Coronary artery (tissue), 2 donors: ENCODE measurements at regions not wholly inside any gene's neighbourhood (a gene's known extent, or its start where the extent isn't known, plus 50 kb on each side); places are given as distances from the start of the nearest gene placed in this dataset.

Experiments
- DNase-seq: peaks from one replicate; pipeline ENCODE4 v3.0.0-alpha.2; 2017; ENCODE audit warnings: low spot score
- H3K27ac ChIP-seq, 2 donors: fragments of 200-600 bp; sonication (generic); one replicate each; pipeline ENCODE4 v1.5.1; 2016 to 2019
- H3K4me3 ChIP-seq: fragments of 200-600 bp; sonication (generic); 2 replicates; pipeline ENCODE4 v1.5.1; 2016; ENCODE audit warnings: mild to moderate bottlenecking, moderate library complexity
- TF ChIP-seq, protein P1 (sequence below): fragments of 200-600 bp; sonication (generic); IDR thresholded peaks from one replicate; pipeline ENCODE4 v1.5.1; 2019; ENCODE audit warnings: antibody characterized with exemption

DNA sequence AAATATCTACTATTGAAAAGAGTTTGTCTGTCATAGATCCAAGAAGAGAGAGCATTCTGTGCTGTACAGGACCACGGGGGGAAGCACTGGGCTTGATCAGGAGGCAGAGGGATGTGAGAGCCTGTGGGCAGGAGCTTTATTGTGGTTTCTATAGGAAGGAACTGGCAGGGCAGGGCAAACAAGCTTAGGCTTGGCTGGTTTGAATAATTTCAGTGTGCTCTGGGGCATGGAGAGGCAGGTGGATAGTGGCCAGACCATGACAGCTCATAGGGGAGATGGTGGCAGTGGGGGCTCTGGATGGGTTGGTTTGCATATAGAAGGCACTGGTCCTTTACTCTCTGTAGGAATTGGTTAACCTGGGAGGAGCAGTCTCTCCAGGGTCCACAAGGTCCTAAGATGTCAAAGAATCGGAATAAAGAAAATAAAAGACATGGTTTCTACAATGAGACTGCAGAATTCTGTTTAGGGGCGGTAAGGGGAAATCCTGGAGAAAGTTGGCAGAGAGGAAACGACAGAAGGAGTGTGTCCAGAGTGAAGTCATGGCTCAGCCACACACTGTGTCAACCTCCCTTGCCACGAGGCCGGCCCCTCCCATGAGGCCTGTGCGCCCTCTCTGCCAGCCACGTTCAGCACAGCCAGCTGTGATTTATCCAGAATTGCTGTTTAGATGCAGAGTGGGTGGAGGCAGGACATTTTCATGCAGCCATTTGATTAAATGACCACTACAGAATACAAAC is 81.7 kb upstream of the PGBD5 start:
- Histone ChIP-seq H3K4me3 (no peak overlapping the region), H3K27ac (no peak overlapping the region)
- TF ChIP-seq, protein P1, sequence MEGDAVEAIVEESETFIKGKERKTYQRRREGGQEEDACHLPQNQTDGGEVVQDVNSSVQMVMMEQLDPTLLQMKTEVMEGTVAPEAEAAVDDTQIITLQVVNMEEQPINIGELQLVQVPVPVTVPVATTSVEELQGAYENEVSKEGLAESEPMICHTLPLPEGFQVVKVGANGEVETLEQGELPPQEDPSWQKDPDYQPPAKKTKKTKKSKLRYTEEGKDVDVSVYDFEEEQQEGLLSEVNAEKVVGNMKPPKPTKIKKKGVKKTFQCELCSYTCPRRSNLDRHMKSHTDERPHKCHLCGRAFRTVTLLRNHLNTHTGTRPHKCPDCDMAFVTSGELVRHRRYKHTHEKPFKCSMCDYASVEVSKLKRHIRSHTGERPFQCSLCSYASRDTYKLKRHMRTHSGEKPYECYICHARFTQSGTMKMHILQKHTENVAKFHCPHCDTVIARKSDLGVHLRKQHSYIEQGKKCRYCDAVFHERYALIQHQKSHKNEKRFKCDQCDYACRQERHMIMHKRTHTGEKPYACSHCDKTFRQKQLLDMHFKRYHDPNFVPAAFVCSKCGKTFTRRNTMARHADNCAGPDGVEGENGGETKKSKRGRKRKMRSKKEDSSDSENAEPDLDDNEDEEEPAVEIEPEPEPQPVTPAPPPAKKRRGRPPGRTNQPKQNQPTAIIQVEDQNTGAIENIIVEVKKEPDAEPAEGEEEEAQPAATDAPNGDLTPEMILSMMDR, result no peak
- no peak for DNase-seq

GRCh38 chr1:230507236-230507635 is 81.1 kb upstream of the PGBD5 start:
- no peak overlapping the region for H3K27ac ChIP-seq
- H3K4me3 ChIP-seq, result no peak overlapping the region
- TF ChIP-seq, protein P1, result no peak
- DNase-seq, result no peak

GRCh38 chr1:230506451-230506850 is 80.3 kb upstream of the PGBD5 start:
- TF ChIP-seq, protein P1, result no peak
- DNase-seq, result no peak
- H3K27ac ChIP-seq, result no peak overlapping the region
- H3K4me3 ChIP-seq, result no peak overlapping the region

DNA sequence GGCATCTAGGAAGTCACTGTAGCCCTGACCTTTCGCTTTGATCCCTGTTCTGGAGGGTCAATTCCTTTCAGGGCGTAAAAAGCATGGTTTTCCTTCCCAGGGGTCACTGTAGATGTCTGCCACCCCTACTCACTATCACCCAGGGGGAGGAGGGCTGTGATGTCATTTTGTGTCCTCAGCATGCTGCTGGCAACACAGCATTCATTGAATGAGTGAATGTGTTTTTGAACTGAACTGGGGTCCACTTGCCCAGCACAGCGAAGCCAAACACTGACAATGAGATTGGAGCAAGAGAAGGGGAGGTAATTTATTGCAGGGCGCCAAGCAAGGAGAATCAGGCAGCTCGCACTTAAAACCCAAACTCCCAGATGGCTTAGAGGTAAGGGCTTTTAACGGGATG is 78.2 kb upstream of the PGBD5 start:
- Histone ChIP-seq H3K4me3 (no peak overlapping the region), H3K27ac (no peak overlapping the region)
- TF ChIP-seq, protein P1, result no peak
- DNase-seq, result no peak

DNA sequence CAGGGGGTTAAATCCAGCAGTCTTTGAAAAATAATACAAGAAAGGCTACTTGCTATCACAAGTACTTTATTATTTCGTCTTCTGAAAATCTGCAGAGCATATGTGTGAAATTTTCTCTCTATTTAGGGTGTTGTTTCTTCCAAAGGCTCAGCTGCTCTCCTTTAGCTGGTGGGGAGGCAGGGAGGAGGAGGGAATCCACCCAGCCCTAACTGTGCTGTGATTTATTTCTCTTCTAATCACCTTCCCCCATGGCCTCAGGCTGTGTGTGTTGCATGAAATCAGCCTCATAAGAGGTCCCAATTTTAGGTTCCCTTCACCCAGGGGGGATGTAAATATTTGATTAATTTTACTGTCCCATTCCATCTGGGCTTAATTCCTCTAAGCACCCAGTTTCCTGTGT is 77.6 kb upstream of the PGBD5 start:
- no peak overlapping the region for H3K27ac ChIP-seq

DNA sequence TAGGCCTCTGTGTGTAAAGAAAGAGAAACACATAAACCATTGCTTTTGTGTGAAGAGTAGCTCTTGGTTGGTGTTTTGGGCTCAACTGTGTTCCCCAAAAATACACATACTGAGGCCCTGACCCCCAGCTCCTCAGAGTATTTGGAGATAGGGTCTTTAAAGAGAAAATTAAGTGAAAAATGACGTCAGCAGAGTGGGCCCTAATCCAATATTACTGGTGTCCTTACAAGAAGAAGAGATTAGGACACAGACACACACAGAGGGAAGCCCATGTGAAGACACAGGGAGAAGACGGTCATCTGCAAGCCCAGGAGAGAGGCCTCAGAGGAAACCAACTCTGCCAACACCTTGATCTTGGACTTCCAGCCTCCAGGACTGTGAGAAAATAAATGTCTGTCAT is 76.9 kb upstream of the PGBD5 start:
- Histone ChIP-seq H3K4me3 (no peak overlapping the region), H3K27ac (no peak overlapping the region)
- DNase-seq, result no peak
- TF ChIP-seq, protein P1, result no peak

More for the DNA sequence above, 77.6 kb upstream of the PGBD5 start:
- TF ChIP-seq, protein P1, result no peak
- H3K4me3 ChIP-seq, result no peak overlapping the region
- no peak for DNase-seq

GRCh38 chr1:230502306-230502705 is 76.2 kb upstream of the PGBD5 start:
- no peak overlapping the region for H3K27ac ChIP-seq
- no peak for DNase-seq
- no peak overlapping the region for H3K4me3 ChIP-seq
- TF ChIP-seq, protein P1, result no peak
